ENCODE measurements at regions not wholly inside any gene's neighbourhood (a gene's known extent, or its start where the extent isn't known, plus 50 kb on each side); places are given as distances from the start of the nearest gene placed in this dataset.

- no peak for DNase-seq (ENCODE audit: extremely low read depth in 1 of 2, low read depth in 1 of 2)
Measured at GRCh38 chr3:30258426-30259392, 347.7 kb upstream of the TGFBR2 start.

DNA sequence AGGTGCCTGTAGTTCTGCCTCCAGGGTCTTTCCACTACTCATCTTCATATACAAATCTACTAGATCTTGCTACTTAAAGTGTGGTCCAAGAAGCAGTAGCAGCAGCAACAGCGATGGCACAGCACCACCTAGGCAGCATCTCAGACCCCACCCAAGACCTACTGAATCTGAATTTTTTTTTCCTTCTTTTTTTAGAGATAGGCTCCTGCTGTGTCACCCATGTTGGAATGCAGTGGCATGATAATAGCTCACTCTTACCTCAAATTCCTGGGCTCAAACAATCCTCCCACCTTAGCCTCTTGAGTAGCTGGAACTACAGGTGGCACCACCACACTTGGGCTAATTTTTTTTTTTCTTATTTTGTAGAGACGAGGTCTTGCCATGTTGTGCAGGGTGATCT is 346.7 kb upstream of the TGFBR2 start:
- DNase-seq (ENCODE audit: extremely low read depth in 1 of 2, low read depth in 1 of 2) = no peak

GRCh38 chr3:30260762-30261161 is 345.6 kb upstream of the TGFBR2 start:
- DNase-seq (ENCODE audit: extremely low read depth in 1 of 2, low read depth in 1 of 2) = no peak

DNA sequence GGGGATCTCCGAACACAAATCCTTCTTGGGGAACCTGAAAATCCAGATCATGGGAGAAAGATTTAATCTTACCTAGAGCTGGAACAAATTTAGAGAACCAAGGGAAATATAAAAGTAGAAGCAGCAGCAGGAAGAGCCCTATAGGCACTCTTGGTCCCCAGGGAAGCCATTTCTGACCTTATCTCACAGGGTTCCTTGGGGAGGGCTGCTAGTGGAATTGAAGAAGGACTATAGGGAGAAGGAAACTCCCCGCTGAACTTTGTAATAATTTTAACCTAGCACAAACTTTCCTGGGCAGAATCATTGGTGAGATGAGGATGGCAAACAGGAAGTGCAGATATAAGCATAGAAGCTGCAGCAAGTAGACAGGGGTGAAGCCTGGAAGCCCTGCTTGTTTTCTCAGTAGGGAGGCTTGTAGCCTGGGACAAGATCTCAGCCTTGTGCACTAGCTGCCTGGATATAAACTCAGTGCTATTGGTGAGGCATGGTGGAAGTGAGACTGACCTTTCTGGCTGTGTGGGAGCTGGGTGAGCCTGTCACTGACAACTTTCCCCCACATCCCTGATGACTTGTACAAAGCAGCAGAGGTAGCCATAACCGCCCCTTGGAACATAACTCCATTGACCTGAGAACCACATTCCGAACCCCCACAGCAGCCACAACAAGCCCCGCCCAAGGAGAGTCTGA is 343.0 kb upstream of the TGFBR2 start:
- DNase-seq (ENCODE audit: extremely low read depth in 1 of 2, low read depth in 1 of 2) = no peak

- DNase-seq (ENCODE audit: extremely low read depth in 1 of 2, low read depth in 1 of 2) = no peak
Measured at GRCh38 chr3:30263925-30264313, 342.5 kb upstream of the TGFBR2 start.

DNA sequence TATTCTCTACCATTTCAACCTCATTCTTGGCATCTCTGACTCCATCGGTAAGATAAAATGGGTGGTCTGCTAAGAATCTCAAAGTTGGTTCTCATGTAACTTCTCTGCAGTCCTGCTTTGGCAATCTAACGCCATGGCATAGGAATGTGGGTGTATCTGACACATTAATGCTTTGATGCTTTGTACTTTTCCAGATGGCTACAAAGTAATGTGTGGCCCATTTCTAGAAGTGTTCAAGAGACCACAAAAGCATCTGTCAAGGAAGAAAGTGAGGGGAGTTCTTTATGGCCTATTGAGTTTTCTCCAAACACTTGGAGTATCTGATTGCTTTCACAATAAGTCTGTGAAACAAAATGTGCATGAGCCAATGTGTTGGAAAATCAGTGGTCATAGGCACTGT is 339.9 kb upstream of the TGFBR2 start:
- DNase-seq (ENCODE audit: extremely low read depth in 1 of 2, low read depth in 1 of 2) = no peak

DNA sequence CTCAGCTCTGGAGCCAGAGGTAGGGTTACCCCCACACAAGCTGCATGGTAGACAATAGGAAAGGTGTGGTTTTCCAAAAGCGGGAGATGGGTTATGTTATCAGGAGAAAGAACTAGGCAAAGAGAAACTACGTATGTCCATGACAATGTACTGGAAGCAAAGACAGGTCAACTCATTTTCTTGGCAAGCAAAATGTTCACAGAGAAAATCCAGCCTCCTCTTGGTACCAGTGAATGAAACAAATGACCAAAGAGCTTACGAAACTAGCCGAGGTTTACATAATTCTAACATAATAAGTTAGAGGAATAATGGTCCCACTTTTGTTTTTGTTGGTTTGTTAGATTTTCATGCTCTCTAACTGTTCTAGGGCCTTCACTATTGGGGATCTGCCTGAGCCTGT is 338.1 kb upstream of the TGFBR2 start:
- DNase-seq (ENCODE audit: extremely low read depth in 1 of 2, low read depth in 1 of 2) = no peak

- no peak for DNase-seq (ENCODE audit: extremely low read depth in 1 of 2, low read depth in 1 of 2)
Measured at GRCh38 chr3:30269751-30270445, 336.5 kb upstream of the TGFBR2 start.

GRCh38 chr3:30271781-30272180 is 334.6 kb upstream of the TGFBR2 start:
- DNase-seq (ENCODE audit: extremely low read depth in 1 of 2, low read depth in 1 of 2) = no peak

GRCh38 chr3:30273304-30274072 is 332.9 kb upstream of the TGFBR2 start:
- no peak for DNase-seq (ENCODE audit: extremely low read depth in 1 of 2, low read depth in 1 of 2)

DNA sequence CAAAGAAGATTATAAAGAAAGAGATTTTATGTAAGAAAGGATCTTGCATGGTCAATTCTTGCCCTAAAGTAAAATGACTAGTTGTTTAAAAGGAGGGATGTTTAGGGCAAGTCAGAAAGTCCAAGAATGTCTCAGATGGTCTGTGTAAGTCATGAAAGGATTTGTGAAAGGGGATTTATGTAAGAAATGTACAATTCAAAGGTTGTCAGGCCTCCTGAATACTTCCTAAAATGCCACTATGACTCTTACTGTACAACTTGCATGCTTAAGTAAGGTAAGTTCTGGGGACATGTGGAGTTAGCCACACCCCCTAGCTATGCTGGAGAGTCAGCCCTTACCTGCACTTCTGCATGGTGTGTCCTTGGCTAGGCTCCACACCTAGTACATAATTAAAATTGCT is 328.9 kb upstream of the TGFBR2 start:
- DNase-seq (ENCODE audit: extremely low read depth in 1 of 2, low read depth in 1 of 2) = no peak

DNA sequence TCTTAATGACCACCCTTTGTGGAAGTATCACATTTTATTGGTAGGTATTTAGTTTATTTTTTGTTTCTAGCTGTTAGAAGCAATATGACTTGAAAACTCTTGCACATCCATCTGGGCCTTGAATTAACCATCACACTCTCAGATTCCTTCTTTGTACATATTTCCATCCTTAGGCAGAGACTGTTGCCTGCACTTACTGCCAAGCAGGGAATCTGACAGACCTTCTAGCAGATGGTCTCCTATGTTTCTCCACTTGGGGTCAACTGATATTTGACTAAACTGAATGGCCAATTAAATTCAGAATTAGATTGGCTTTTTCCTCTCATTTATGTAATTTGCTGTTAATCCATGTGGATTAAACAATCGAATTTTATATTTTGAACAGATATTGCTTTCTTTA is 324.9 kb upstream of the TGFBR2 start:
- no peak for DNase-seq (ENCODE audit: extremely low read depth in 1 of 2, low read depth in 1 of 2)

DNA sequence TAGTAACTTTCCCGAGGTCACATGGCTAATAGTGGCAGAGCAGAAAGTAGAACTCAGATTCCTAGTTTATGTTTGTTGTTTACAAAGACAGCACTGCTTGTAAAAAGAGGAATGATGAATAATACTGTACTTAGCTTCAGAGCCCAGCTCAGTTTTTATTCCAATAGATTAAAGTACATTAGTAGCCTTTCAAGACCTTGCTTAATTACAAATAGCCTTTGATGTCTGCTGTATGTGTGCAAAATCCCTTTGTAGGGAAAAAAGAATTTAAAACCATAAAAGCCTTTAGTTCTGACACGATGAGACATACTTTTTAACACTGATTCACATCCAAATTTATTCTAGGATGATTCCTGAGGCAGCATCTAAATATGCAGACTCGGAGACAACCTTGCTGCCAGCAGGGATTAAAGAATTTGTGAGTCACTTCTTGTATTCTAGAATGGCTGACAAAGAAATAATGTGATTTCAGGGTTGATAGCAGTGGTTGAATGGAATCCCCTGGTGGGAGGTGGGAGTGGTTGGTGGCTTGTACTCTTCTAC is 324.2 kb upstream of the TGFBR2 start:
- DNase-seq (ENCODE audit: extremely low read depth in 1 of 2, low read depth in 1 of 2) = no peak

- DNase-seq (ENCODE audit: extremely low read depth in 1 of 2, low read depth in 1 of 2) = no peak
Measured at GRCh38 chr3:30285188-30286006, 321.0 kb upstream of the TGFBR2 start.

- no peak for DNase-seq (ENCODE audit: extremely low read depth in 1 of 2, low read depth in 1 of 2)
Measured at GRCh38 chr3:30286007-30286669, 320.3 kb upstream of the TGFBR2 start.

- DNase-seq (ENCODE audit: extremely low read depth in 1 of 2, low read depth in 1 of 2) = no peak
Measured at GRCh38 chr3:30286811-30287210, 319.6 kb upstream of the TGFBR2 start.

GRCh38 chr3:30288830-30289229 is 317.6 kb upstream of the TGFBR2 start:
- DNase-seq (ENCODE audit: extremely low read depth in 1 of 2, low read depth in 1 of 2) = no peak

DNA sequence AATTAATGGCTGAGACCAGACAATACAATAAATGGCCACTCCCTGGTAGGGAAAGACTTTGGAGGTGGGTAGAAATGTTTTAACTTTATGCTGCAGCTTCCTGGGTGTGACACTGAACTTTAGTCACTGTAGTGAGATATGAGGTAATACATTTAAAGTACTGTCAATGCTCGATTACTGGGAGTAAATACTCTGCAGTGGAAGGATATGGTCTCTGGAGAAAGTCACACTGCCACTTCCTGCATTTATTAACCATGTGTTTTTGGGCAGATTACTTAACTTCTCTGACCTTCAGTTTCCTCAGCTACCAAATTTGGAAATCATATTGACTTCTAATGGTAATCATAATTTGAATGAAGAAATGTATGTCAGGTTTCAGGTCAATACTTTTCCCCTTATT is 317.1 kb upstream of the TGFBR2 start:
- DNase-seq (ENCODE audit: extremely low read depth in 1 of 2, low read depth in 1 of 2) = no peak

DNA sequence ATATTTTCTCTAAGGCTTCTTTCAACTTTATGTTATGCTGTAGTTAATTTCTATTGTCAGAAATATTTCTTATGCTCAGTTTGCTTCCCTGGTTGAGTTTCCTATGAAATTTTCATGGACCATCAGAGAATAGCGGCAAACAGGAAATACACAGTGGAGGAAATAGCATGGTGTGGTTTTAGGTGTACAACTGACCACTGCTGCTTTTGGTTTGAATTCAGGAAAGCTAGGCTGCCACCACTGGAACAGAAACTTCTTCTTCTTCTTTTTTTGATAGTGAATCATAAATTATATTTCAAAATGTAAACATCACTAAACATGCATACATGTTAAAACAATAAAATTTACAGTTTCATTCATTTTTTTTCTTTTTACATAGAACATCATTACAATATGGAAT is 316.6 kb upstream of the TGFBR2 start:
- no peak for DNase-seq (ENCODE audit: extremely low read depth in 1 of 2, low read depth in 1 of 2)

All from stimulated activated CD8-positive, alpha-beta memory T cell treated with anti-CD3 and anti-CD28 coated beads, Interleukin-7, amount 100 ng/mL, for 48 hours (primary cell).